Spleen (tissue), 7 donors: ENCODE measurements at regions not wholly inside any gene's neighbourhood (a gene's known extent, or its start where the extent isn't known, plus 50 kb on each side); places are given as distances from the start of the nearest gene placed in this dataset.

Source experiments
- POLR2A ChIP-seq, 3 donors: fragments of 450-650 bp; IDR thresholded peaks; one replicate each; pipeline ENCODE4 v1.5.1; 2017; ENCODE audit warnings: antibody characterized with exemption in 3 of 3, mild to moderate bottlenecking in 1 of 3
- TF ChIP-seq, protein P1 (sequence below), 11 experiments: fragments of 200-600 bp in 7 of 11; fragments of 450-650 bp in 4 of 11; sonication (generic) in 4 of 11; IDR thresholded peaks in 8 of 11; conservative IDR thresholded peaks in 3 of 11; 1 replicate in 7 of 11; 2 replicates in 4 of 11; pipeline versions ENCODE4 v1.4.0 to v1.8.0; 2016 to 2021; ENCODE audit warnings: antibody characterized with exemption in 11 of 11, inconsistent platforms in 4 of 11, mild to moderate bottlenecking in 1 of 11
- donor health status: DM: no; HTN: no; CAD: no; lungs with moderate emphysema.
- donor health status: DM: no; HTN: no; CAD: no.
- donor health status: DM: no; HTN: no; CAD: no.

DNA sequence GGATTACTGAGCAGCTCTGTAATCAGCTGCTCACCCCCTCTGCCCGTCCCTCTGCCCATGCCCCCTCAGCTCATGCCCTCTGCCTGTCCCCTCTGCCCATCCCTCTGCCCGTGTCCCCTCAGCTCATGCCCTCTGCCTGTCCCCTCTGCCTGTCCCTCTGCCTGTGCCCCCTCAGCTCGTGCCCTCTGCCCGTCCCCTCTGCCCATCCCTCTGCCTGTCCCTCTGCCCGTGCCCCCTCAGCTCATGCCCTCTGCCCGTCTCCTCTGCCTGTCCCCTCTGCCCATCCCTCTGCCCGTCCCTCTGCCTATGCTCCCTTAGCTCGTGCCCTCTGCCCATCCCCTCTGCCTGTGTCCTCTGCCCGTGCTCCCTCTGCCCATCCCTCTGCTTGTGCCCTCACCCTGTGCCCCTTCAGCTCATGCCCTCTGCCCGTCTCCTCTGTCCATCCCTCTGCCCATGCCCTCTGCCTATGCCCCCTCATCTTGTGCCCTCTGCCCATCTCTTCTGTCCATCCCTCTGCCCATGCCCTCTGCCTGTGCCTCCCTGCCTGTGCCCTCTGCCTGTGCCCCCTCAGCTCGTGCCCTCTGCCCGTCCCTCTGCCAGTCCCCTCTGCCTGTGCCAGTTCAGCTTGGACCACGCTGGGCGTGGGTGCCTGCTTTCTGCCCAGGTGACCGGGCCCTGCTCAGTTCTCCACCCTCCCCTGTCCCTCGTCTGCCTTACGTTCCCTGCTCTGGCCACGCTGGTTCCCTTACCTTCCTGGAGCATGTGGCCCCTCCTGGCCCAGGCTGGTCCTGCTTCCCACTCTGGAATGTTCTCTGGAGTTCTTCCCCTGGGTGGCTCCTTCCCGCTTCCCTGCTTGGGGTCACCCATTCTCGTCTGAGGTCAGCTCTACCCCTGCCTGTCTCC is 97.6 kb downstream of the NPIPB11 start:
- TF ChIP-seq, protein P1, sequence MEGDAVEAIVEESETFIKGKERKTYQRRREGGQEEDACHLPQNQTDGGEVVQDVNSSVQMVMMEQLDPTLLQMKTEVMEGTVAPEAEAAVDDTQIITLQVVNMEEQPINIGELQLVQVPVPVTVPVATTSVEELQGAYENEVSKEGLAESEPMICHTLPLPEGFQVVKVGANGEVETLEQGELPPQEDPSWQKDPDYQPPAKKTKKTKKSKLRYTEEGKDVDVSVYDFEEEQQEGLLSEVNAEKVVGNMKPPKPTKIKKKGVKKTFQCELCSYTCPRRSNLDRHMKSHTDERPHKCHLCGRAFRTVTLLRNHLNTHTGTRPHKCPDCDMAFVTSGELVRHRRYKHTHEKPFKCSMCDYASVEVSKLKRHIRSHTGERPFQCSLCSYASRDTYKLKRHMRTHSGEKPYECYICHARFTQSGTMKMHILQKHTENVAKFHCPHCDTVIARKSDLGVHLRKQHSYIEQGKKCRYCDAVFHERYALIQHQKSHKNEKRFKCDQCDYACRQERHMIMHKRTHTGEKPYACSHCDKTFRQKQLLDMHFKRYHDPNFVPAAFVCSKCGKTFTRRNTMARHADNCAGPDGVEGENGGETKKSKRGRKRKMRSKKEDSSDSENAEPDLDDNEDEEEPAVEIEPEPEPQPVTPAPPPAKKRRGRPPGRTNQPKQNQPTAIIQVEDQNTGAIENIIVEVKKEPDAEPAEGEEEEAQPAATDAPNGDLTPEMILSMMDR (IDR thresholded peaks at IDR 0.05 in 8 of 11, conservative IDR thresholded peaks at IDR 0.05 in 3 of 11) = no peak
- no peak for TF ChIP-seq POLR2A (IDR thresholded peaks at IDR 0.05)
